PC-9 (cell line): ENCODE measurements at regions not wholly inside any gene's neighbourhood (a gene's known extent, or its start where the extent isn't known, plus 50 kb on each side); places are given as distances from the start of the nearest gene placed in this dataset.
"Not testable (repeated sequence)": the region's sequence is repeated elsewhere in the genome, so short reads cannot be mapped to it uniquely, and the experiment has no call there.

Experiments
- CTCF ChIP-seq: fragments of 200-600 bp; sonication (generic); conservative IDR thresholded peaks from 2 replicates; pipeline ENCODE4 v1.6.1; 2017; ENCODE audit warnings: mixed run types, antibody characterized with exemption, mild to moderate bottlenecking, moderate library complexity
- EZH2 ChIP-seq: fragments of 200-600 bp; sonication (generic); IDR thresholded peaks from 2 replicates; pipeline ENCODE4 v1.8.0; 2017; ENCODE audit warnings: antibody characterized with exemption, low read depth

GRCh38 chr16:70046560-70046959 is 67.6 kb upstream of the PDPR start:
- TF ChIP-seq CTCF, EZH2: not testable (repeated sequence)
